ENCODE measurements at regions not wholly inside any gene's neighbourhood (a gene's known extent, or its start where the extent isn't known, plus 50 kb on each side); places are given as distances from the start of the nearest gene placed in this dataset.

DNA sequence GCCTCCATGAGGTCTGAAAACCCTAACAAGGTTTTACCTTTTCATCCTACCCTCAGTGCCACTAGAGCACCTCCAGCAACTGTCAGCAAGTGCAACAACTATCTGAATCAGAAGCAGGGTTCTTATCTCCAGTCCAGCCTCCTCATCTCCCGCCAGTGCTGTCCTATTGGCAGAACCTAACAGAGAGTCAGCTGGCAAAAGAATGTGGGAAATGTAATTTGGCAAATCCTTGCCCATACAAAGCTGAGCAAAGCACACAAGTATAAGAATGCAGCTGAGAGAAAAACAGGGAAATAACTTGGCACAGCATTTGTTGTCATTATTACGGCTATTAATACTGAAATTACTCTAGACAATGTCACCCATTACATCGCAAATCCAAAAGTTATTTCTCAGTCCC is 124.2 kb downstream of the ATP6V1G3 start:
- no TSS peak for BruUV-seq (replicated peaks)
- TF ChIP-seq YY1 (IDR thresholded peaks at IDR 0.05; ENCODE audit: extremely low read depth, insufficient replicate concordance, low read depth, low read length), result no peak
- no peak for TF ChIP-seq CBX3 (IDR thresholded peaks at IDR 0.05; ENCODE audit: low read depth)
- TF ChIP-seq, protein P1, sequence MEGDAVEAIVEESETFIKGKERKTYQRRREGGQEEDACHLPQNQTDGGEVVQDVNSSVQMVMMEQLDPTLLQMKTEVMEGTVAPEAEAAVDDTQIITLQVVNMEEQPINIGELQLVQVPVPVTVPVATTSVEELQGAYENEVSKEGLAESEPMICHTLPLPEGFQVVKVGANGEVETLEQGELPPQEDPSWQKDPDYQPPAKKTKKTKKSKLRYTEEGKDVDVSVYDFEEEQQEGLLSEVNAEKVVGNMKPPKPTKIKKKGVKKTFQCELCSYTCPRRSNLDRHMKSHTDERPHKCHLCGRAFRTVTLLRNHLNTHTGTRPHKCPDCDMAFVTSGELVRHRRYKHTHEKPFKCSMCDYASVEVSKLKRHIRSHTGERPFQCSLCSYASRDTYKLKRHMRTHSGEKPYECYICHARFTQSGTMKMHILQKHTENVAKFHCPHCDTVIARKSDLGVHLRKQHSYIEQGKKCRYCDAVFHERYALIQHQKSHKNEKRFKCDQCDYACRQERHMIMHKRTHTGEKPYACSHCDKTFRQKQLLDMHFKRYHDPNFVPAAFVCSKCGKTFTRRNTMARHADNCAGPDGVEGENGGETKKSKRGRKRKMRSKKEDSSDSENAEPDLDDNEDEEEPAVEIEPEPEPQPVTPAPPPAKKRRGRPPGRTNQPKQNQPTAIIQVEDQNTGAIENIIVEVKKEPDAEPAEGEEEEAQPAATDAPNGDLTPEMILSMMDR (IDR thresholded peaks at IDR 0.05 in 2 of 3, conservative IDR thresholded peaks at IDR 0.05 in 1 of 3; ENCODE audit: borderline replicate concordance in 1 of 3, insufficient read depth in 1 of 3, low read depth in 2 of 3, low read length in 2 of 3), result no peak
- POLR2A ChIA-PET, result no interaction called here
- no peak for DNase-seq (ENCODE audit: low read depth, low spot score)
- RAD21 ChIA-PET (ENCODE audit: low non-redundant PET in 1 of 2, low total read pairs in 2 of 2, uncharacterized antibody in 2 of 2, unreplicated experiment in 2 of 2), result no interaction called here
- Histone ChIP-seq H3K9me2 (ENCODE audit: insufficient read depth) (peaks cover 4% of the 10 kb centered on the region; the same call in 1 of the 2 replicates), H3K9me3 (ENCODE audit: control insufficient read depth in 1 of 2, insufficient read depth in 1 of 2, low read depth in 1 of 2, low read length in 2 of 2) (no peaks in the 10 kb centered on the region), H3K9ac (ENCODE audit: low read length) (no peak overlapping the region), H3K27me3 (ENCODE audit: insufficient read depth, low read length) (no peaks in the 10 kb centered on the region), H3K4me1 (ENCODE audit: control insufficient read depth in 1 of 2, insufficient read depth in 2 of 2, low read length in 2 of 2) (no peaks in the 10 kb centered on the region), H3K36me3 (ENCODE audit: control insufficient read depth in 1 of 2, insufficient read depth in 2 of 2, low read length in 2 of 2) (no peaks in the 10 kb centered on the region), H3K27ac (ENCODE audit: low read depth, low read length) (no peak overlapping the region), H3K4me3 (replicated peaks in 1 of 2; ENCODE audit: low read depth in 1 of 2, low read length in 2 of 2) (no peak overlapping the region), H3K4me2 (ENCODE audit: low read length) (no peak overlapping the region), H2AFZ (ENCODE audit: low read depth, low read length, poor library complexity, severe bottlenecking) (no peak overlapping the region), H4K20me1 (ENCODE audit: insufficient read depth) (no peaks in the 10 kb centered on the region), H3K79me2 (ENCODE audit: insufficient read depth, low read length) (no peaks in the 10 kb centered on the region)
- CTCF ChIA-PET, result no interaction called here
- intact Hi-C loops (cut with micrococcal nuclease), result no loop called here
- ATAC-seq, result no peak

DNA sequence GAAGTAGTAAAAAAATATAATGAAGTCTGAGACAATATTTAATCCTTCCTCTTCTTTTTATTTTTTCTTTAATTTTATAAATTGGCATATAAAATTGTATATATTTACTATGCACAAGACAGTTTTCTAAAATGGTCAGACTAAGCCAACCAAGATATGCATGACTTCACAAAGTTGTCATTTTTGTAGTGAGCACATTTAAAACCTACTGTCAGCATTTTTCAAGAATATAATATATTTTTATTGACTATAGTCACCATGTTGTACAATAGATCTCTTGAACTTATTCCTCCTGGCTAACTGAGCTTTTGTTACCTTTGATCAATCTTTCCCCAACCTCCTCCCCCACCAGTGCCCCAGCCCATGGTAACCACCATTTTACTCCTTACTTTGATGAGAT is 129.2 kb downstream of the ATP6V1G3 start:
- intact Hi-C loops (cut with micrococcal nuclease), result no loop called here
- ChIA-PET RAD21 (ENCODE audit: low non-redundant PET in 1 of 2, low total read pairs in 2 of 2, uncharacterized antibody in 2 of 2, unreplicated experiment in 2 of 2) (no interaction called here), CTCF (no interaction called here), POLR2A (no interaction called here)
- TF ChIP-seq YY1 (IDR thresholded peaks at IDR 0.05; ENCODE audit: extremely low read depth, insufficient replicate concordance, low read depth, low read length) (no peak), EGR1 (IDR thresholded peaks at IDR 0.05; ENCODE audit: low read depth) (no peak), EZH2 (IDR thresholded peaks at IDR 0.05) (no peak), TCF7L2 (IDR thresholded peaks at IDR 0.05; ENCODE audit: borderline replicate concordance, extremely low read depth, insufficient read depth, insufficient read length) (no peak), SIN3A (IDR thresholded peaks at IDR 0.05; ENCODE audit: low read depth) (no peak), ZFX (IDR thresholded peaks at IDR 0.05) (no peak), ELF1 (IDR thresholded peaks at IDR 0.05; ENCODE audit: borderline replicate concordance, low read depth) (no peak), JUND (IDR thresholded peaks at IDR 0.05) (no peak), FOSL1 (IDR thresholded peaks at IDR 0.05; ENCODE audit: low read depth) (no peak)
- TF ChIP-seq, protein P2, sequence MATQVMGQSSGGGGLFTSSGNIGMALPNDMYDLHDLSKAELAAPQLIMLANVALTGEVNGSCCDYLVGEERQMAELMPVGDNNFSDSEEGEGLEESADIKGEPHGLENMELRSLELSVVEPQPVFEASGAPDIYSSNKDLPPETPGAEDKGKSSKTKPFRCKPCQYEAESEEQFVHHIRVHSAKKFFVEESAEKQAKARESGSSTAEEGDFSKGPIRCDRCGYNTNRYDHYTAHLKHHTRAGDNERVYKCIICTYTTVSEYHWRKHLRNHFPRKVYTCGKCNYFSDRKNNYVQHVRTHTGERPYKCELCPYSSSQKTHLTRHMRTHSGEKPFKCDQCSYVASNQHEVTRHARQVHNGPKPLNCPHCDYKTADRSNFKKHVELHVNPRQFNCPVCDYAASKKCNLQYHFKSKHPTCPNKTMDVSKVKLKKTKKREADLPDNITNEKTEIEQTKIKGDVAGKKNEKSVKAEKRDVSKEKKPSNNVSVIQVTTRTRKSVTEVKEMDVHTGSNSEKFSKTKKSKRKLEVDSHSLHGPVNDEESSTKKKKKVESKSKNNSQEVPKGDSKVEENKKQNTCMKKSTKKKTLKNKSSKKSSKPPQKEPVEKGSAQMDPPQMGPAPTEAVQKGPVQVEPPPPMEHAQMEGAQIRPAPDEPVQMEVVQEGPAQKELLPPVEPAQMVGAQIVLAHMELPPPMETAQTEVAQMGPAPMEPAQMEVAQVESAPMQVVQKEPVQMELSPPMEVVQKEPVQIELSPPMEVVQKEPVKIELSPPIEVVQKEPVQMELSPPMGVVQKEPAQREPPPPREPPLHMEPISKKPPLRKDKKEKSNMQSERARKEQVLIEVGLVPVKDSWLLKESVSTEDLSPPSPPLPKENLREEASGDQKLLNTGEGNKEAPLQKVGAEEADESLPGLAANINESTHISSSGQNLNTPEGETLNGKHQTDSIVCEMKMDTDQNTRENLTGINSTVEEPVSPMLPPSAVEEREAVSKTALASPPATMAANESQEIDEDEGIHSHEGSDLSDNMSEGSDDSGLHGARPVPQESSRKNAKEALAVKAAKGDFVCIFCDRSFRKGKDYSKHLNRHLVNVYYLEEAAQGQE (IDR thresholded peaks at IDR 0.05; ENCODE audit: low read depth), result no peak
- TF ChIP-seq, protein P3, sequence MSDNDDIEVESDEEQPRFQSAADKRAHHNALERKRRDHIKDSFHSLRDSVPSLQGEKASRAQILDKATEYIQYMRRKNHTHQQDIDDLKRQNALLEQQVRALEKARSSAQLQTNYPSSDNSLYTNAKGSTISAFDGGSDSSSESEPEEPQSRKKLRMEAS (IDR thresholded peaks at IDR 0.05), result no peak
- TF ChIP-seq, protein P4, sequence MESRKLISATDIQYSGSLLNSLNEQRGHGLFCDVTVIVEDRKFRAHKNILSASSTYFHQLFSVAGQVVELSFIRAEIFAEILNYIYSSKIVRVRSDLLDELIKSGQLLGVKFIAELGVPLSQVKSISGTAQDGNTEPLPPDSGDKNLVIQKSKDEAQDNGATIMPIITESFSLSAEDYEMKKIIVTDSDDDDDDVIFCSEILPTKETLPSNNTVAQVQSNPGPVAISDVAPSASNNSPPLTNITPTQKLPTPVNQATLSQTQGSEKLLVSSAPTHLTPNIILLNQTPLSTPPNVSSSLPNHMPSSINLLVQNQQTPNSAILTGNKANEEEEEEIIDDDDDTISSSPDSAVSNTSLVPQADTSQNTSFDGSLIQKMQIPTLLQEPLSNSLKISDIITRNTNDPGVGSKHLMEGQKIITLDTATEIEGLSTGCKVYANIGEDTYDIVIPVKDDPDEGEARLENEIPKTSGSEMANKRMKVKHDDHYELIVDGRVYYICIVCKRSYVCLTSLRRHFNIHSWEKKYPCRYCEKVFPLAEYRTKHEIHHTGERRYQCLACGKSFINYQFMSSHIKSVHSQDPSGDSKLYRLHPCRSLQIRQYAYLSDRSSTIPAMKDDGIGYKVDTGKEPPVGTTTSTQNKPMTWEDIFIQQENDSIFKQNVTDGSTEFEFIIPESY (IDR thresholded peaks at IDR 0.05; ENCODE audit: extremely low read depth, insufficient replicate concordance, low read length), result no peak
- no peak overlapping the region for H3K27ac ChIP-seq (ENCODE audit: low read depth, low read length)
- H3K4me2 ChIP-seq (ENCODE audit: low read length), result no peak overlapping the region
- DNase-seq (ENCODE audit: low read depth, low spot score), result no peak
- H3K9ac ChIP-seq (ENCODE audit: low read length), result no peak overlapping the region
- no peaks in the 10 kb centered on the region for H3K9me2 ChIP-seq (ENCODE audit: insufficient read depth)
- H3K4me1 ChIP-seq (ENCODE audit: control insufficient read depth in 1 of 2, insufficient read depth in 2 of 2, low read length in 2 of 2), result no peaks in the 10 kb centered on the region
- H3K79me2 ChIP-seq (ENCODE audit: insufficient read depth, low read length), result no peaks in the 10 kb centered on the region
- no peaks in the 10 kb centered on the region for H4K20me1 ChIP-seq (ENCODE audit: insufficient read depth)
- H3K27me3 ChIP-seq (ENCODE audit: insufficient read depth, low read length), result no peaks in the 10 kb centered on the region
- no peaks in the 10 kb centered on the region for H3K9me3 ChIP-seq (ENCODE audit: control insufficient read depth in 1 of 2, insufficient read depth in 1 of 2, low read depth in 1 of 2, low read length in 2 of 2)
- no peaks in the 10 kb centered on the region for H3K36me3 ChIP-seq (ENCODE audit: control insufficient read depth in 1 of 2, insufficient read depth in 2 of 2, low read length in 2 of 2)
- no peak overlapping the region for H2AFZ ChIP-seq (ENCODE audit: low read depth, low read length, poor library complexity, severe bottlenecking)
- BruUV-seq (replicated peaks), result no TSS peak
- no peak overlapping the region for H3K4me3 ChIP-seq (replicated peaks in 1 of 2; ENCODE audit: low read depth in 1 of 2, low read length in 2 of 2)
- ATAC-seq, result no peak
